GM21619 (cell line): ENCODE measurements at regions not wholly inside any gene's neighbourhood (a gene's known extent, or its start where the extent isn't known, plus 50 kb on each side); places are given as distances from the start of the nearest gene placed in this dataset.
"Not testable (repeated sequence)": the region's sequence is repeated elsewhere in the genome, so short reads cannot be mapped to it uniquely, and the experiment has no call there.

Source experiments
- ATAC-seq: cut with Tn5 transposase; IDR thresholded peaks from one replicate; pipeline ENCODE4 v1.9.1; 2021; ENCODE audit not compliant: unreplicated experiment

GRCh38 chr2:72032481-72033041, 115.1 kb downstream of the CYP26B1 start:
- no peak for ATAC-seq

- ATAC-seq = no peak
Observed at GRCh38 chr2:72031346-72032110, 116.1 kb downstream of the CYP26B1 start.

DNA sequence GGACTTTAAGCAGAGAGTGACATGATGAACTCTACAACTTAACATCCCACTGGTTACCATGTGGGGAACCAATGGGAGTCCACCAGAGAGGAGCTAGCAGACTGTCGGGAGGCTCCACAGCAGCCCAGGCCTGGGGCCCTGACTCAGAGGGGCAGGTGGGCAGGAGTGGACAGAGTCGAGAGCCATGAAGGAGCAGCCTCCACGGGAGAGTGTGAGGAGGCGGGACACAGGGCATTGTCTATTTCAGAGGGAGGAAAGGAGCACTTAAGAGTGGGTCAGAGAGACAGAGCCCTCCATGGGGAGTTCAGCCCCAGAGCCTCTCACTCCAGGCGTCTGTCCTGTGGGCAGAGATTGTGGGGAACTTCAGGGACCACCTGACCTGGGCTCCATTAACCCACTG, 118.7 kb downstream of the CYP26B1 start:
- no peak for ATAC-seq

GRCh38 chr2:72028351-72028995, 119.2 kb downstream of the CYP26B1 start:
- ATAC-seq = no peak

DNA sequence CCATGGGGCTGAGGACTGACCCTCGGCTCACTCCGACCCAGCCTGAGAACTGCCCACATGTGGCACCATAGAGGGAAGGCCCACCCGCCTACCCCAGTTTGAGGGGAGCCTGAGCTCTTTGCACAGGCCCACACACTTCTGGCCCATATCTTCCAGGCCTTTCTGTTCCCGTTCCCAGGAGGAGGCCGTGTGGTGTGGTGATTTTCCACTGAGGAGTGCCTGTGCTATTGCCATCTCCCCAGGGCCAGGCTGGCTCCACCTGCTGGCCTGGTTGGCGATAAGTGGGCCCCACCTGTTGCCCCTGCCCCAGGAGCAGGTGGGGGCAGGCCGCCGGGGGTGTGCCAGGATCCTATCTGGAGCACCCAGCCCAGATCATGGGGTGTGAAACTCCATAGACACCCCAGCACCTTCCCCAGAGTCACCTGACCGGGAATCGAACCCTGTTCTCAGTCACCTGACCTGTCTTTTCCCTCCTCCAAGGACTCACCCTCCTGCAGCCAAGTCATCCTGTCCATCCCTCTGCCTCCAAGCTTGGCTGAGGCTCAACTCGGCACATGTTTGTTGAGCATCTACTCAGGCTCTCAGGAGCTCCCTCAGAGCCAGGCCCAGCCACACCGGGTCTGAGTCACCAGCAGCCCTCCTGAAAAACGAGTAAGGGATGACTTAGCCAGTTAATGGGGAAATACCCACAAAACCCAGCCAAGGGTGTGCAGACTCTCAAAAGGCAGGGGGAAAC, 120.1 kb downstream of the CYP26B1 start:
- ATAC-seq = no peak

- no peak for ATAC-seq
Observed at GRCh38 chr2:72026819-72027425, 120.7 kb downstream of the CYP26B1 start.

DNA sequence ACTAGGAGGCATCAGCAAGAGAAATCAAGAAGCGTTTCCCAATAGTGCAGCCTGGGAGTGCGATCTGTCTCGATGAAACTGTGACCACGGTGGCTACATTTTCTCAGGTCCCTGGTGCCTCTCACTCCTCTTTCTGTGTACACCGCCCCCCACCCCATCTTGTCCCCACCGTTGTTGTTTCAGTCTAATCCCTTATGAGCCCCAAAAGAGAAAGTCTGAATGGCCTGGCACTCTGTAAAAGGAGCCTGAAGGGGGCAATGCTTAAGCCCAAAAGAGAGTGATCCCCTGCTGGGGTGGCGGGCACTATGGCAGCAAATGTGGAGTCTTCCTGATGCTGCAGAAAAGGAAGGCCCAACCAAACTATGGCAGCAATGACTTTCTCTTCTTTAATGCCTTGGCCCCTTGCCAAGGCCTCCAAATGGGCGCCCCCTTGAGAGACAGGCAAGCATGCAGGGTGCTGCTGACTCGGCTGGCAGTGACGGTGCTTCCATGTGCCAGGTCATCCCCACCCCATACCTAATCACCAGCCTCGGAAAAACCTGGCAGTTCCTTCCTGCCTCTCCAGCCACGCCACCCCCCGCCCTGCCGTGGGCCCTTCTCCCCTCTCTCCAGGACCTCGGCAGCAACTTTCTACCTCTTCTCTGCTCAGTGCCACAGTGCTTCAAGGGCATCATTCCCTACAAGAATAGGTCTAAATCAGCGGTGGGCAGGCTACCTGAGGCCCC, 123.0 kb downstream of the CYP26B1 start:
- ATAC-seq = no peak

GRCh38 chr2:72023678-72024390, 123.8 kb downstream of the CYP26B1 start:
- no peak for ATAC-seq

DNA sequence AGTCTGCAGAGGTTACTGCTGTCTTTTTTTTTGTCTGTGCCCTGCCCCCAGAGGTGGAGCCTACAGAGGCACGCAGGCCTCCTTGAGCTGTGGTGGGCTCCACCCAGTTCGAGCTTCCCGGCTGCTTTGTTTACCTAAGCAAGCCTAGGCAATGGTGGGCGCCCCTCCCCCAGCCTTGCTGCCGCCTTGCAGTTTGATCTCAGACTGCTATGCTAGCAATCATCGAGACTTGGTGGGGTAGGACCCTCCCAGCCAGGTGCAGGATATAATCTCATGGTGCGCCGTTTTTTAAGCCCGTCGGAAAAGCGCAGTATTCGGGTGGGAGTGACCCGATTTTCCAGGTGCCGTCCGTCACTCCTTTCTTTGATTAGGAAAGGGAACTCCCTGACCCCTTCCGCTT, 126.3 kb downstream of the CYP26B1 start:
- not testable (repeated sequence) for ATAC-seq

GRCh38 chr2:72015266-72015665, 132.4 kb downstream of the CYP26B1 start:
- ATAC-seq = no peak

GRCh38 chr2:72014831-72015230, 132.8 kb downstream of the CYP26B1 start:
- ATAC-seq = no peak

DNA sequence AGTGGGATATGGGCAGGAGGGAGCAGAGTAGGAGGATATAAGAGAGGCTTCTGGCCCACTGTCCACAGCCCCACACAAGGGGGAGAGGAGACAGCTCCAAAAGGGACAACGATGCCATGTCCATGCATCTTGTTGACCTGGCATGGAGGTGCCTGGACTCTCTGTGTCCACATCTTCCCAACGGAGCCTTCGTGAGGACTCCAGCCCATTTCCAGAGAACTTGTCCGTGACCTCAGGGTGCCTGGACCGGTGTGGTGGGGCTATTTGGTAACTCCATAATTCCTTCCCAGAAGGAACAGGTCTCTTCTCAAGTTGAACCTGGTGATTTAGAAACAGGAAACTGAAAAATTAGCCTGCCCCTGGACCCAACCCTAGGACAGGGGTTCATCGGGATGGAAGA, 133.9 kb downstream of the CYP26B1 start:
- no peak for ATAC-seq

GRCh38 chr2:72012886-72013574, 134.6 kb downstream of the CYP26B1 start:
- no peak for ATAC-seq

DNA sequence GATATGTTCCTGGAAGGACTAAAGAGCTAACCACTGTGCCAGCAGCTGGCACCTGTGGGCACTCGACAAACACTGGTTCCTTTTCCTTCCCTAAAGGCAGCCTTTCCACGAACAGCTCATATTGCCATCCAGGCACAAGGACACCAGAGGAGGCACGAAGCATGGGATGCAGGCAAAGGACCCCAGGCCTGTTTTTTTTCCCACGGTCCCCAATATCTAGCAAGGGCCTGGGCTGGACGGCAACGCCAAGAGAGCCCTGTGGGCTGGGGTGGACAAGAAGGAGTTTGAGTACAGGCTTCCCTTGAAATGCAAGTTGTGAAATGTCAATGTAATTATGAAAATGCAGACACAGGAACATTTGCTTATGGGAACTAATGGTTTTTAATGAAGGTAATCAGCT, 135.9 kb downstream of the CYP26B1 start:
- no peak for ATAC-seq

DNA sequence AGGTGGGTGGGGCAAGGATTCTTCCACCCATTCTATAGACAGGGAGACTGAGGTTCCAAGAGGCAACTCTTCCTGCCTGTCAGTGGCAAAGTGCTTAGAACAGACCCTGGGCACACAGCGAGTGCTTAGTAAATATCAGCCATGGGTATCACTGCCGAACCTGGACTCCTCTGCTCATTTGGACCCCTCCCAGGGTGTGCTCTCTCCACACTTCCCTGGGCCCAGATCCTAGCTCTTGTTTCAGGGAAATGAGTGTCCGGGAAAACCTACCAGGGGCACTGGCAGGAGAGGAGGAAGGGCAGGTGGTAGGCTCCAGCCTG, 136.3 kb downstream of the CYP26B1 start:
- ATAC-seq = no peak

DNA sequence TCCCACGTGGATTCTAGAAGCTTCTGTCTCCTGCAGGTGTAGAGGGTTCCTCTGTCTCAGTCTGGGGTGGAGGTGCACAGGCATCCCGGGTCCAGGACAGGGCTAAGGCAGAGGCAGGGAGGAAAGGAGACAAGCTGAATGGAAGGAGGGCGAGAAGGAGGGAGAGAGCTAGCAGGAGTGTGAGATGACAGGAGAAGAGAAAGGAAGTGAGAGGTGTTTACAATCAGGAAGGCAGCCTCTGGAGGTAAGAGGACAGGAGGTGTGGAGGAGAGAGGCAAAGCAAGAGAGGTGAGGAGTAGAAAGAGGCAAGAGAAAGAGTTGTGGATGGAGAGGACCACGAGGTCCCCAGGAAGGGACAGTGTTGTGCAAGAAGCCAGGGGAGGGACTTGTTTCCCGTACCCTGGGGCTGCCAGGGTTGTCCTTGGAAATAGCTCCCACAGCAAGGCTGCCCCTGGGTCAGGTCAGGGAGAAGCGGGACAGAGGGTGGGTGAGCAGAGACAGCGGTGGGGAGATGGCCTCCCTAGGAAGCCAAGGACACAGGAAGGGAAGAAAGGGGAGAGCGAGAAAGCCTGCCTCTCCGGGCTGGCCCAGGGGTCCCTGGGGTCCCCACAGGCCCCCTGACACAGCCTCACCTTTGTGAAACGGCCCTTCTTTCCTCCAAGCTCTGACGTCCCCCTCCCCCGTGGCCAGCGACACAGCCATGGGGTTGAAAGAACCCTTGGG, 136.9 kb downstream of the CYP26B1 start:
- no peak for ATAC-seq

GRCh38 chr2:72008608-72009007, 139.1 kb downstream of the CYP26B1 start:
- no peak for ATAC-seq

GRCh38 chr2:72007402-72007801, 140.3 kb downstream of the CYP26B1 start:
- ATAC-seq = no peak

GRCh38 chr2:72006188-72006736, 141.4 kb downstream of the CYP26B1 start:
- no peak for ATAC-seq
